HG02870 (cell line): ENCODE measurements at regions not wholly inside any gene's neighbourhood (a gene's known extent, or its start where the extent isn't known, plus 50 kb on each side); places are given as distances from the start of the nearest gene placed in this dataset.
"Not testable (repeated sequence)": the region's sequence is repeated elsewhere in the genome, so short reads cannot be mapped to it uniquely, and the experiment has no call there.

Source experiments
- ATAC-seq: cut with Tn5 transposase; IDR thresholded peaks from one replicate; pipeline ENCODE4 v1.9.1; 2021; ENCODE audit warnings: mild to moderate bottlenecking, moderate library complexity; ENCODE audit not compliant: unreplicated experiment

- no peak for ATAC-seq
These were observed 778.0 kb upstream of the NECTIN3 start for GRCh38 chr3:110293660-110294059.

GRCh38 chr3:110296885-110297284 lies 774.7 kb upstream of the NECTIN3 start:
- no peak for ATAC-seq

- ATAC-seq = no peak
These were observed 769.8 kb upstream of the NECTIN3 start for GRCh38 chr3:110301781-110302180.

- ATAC-seq = no peak
These were observed 764.4 kb upstream of the NECTIN3 start for GRCh38 chr3:110307065-110307809.

GRCh38 chr3:110311541-110311940 lies 760.1 kb upstream of the NECTIN3 start:
- ATAC-seq = no peak

GRCh38 chr3:110314512-110315114 lies 757.0 kb upstream of the NECTIN3 start:
- ATAC-seq = peak; percentile 88

- ATAC-seq = no peak
These were observed 753.5 kb upstream of the NECTIN3 start for GRCh38 chr3:110318108-110318507.

- ATAC-seq = no peak
These were observed 748.3 kb upstream of the NECTIN3 start for GRCh38 chr3:110323349-110323748.

- ATAC-seq = no peak
These were observed 747.4 kb upstream of the NECTIN3 start for GRCh38 chr3:110324171-110324705.

- no peak for ATAC-seq
These were observed 743.7 kb upstream of the NECTIN3 start for GRCh38 chr3:110327870-110328269.

- not testable (repeated sequence) for ATAC-seq
These were observed 740.1 kb upstream of the NECTIN3 start for GRCh38 chr3:110331562-110331961.

GRCh38 chr3:110332629-110333028 lies 739.0 kb upstream of the NECTIN3 start:
- ATAC-seq = no peak

GRCh38 chr3:110341047-110341446 lies 730.6 kb upstream of the NECTIN3 start:
- no peak for ATAC-seq

GRCh38 chr3:110343376-110343775 lies 728.2 kb upstream of the NECTIN3 start:
- no peak for ATAC-seq

GRCh38 chr3:110343945-110344344 lies 727.7 kb upstream of the NECTIN3 start:
- ATAC-seq = no peak

GRCh38 chr3:110344487-110344886 lies 727.1 kb upstream of the NECTIN3 start:
- ATAC-seq = no peak

- ATAC-seq = no peak
These were observed 726.5 kb upstream of the NECTIN3 start for GRCh38 chr3:110344897-110345767.

GRCh38 chr3:110349295-110349694 lies 722.3 kb upstream of the NECTIN3 start:
- ATAC-seq = no peak

GRCh38 chr3:110352841-110353604 lies 718.6 kb upstream of the NECTIN3 start:
- no peak for ATAC-seq

- no peak for ATAC-seq
These were observed 708.9 kb upstream of the NECTIN3 start for GRCh38 chr3:110362751-110363150.

- ATAC-seq = not testable (repeated sequence)
These were observed 704.3 kb upstream of the NECTIN3 start for GRCh38 chr3:110367289-110367688.
